Neural cell (in vitro differentiated cells): ENCODE measurements at regions not wholly inside any gene's neighbourhood (a gene's known extent, or its start where the extent isn't known, plus 50 kb on each side); places are given as distances from the start of the nearest gene placed in this dataset.

Source experiments
- H2AFZ ChIP-seq: fragments of 200-600, 300-800 bp; sonication (generic), shearing (Covaris generic); 2 replicates; pipeline ENCODE4 v1.6.0; 2014; ENCODE audit warnings: low read depth, mild to moderate bottlenecking, antibody characterized with exemption, low read length, moderate library complexity
- H3F3A ChIP-seq: fragments of 200-600 bp; shearing (Covaris generic); 2 replicates; pipeline ENCODE4 v1.6.1; 2016; ENCODE audit warnings: mild to moderate bottlenecking, moderate library complexity, mixed read lengths, antibody characterized with exemption, low read length; ENCODE audit not compliant: insufficient read depth, poor library complexity, severe bottlenecking
- H3K27ac ChIP-seq: fragments of 200-600, 300-800 bp; sonication (generic), shearing (Covaris generic); 2 replicates; pipeline ENCODE4 v1.5.1; 2014; ENCODE audit warnings: mild to moderate bottlenecking, low read length, moderate library complexity
- H3K27me3 ChIP-seq: fragments of 300-800, 200-600 bp; sonication (generic), shearing (Covaris generic); 2 replicates; pipeline ENCODE4 v1.6.0; 2014; ENCODE audit warnings: mild to moderate bottlenecking, low read depth, low read length, moderate library complexity; ENCODE audit not compliant: insufficient read depth
- H3K36me3 ChIP-seq: fragments of 300-800, 200-600 bp; sonication (generic), shearing (Covaris generic); 2 replicates; pipeline ENCODE4 v1.5.1; 2014; ENCODE audit warnings: mild to moderate bottlenecking, antibody characterized with exemption, low read length, moderate library complexity; ENCODE audit not compliant: insufficient read depth
- H3K4me2 ChIP-seq: fragments of 300-800, 200-600 bp; sonication (generic), shearing (Covaris generic); 2 replicates; pipeline ENCODE4 v1.6.0; 2014; ENCODE audit warnings: mild to moderate bottlenecking, low read length
- H3K4me3 ChIP-seq: fragments of 300-800, 200-600 bp; sonication (generic), shearing (Covaris generic); 2 replicates; pipeline ENCODE4 v1.5.1; 2014; ENCODE audit warnings: mild to moderate bottlenecking, low read length, moderate library complexity
- H3K79me2 ChIP-seq: fragments of 200-600 bp; shearing (Covaris generic); replicated peaks from 2 replicates; pipeline ENCODE4 v1.6.0; 2014; ENCODE audit warnings: mild to moderate bottlenecking, low read length, moderate library complexity; ENCODE audit not compliant: insufficient read depth
- H3K9ac ChIP-seq: fragments of 300-800, 200-600 bp; sonication (generic), shearing (Covaris generic); 2 replicates; pipeline ENCODE4 v1.6.1; 2016; ENCODE audit warnings: mild to moderate bottlenecking, low read length, mixed read lengths
- H3K9me2 ChIP-seq: fragments of 200-600 bp; shearing (Covaris generic); 2 replicates; pipeline ENCODE4 v1.6.1; 2016; ENCODE audit warnings: mild to moderate bottlenecking, low read length, mixed read lengths; ENCODE audit not compliant: insufficient read depth
- H3K9me3 ChIP-seq: fragments of 200-600, 300-800 bp; sonication (generic), shearing (Covaris generic); 2 replicates; pipeline ENCODE4 v1.6.1; 2016; ENCODE audit warnings: mild to moderate bottlenecking, mixed run types, low read length, moderate library complexity, mixed read lengths
- H4K20me1 ChIP-seq: fragments of 200-600 bp; shearing (Covaris generic); 2 replicates; pipeline ENCODE4 v1.6.1; 2016; ENCODE audit warnings: mild to moderate bottlenecking, mixed run types; ENCODE audit not compliant: insufficient read depth
- EP300 ChIP-seq: fragments of 450-650 bp; conservative IDR thresholded peaks from 2 replicates; pipeline ENCODE4 v1.6.1; 2014; ENCODE audit warnings: antibody characterized with exemption, mild to moderate bottlenecking, moderate library complexity; ENCODE audit not compliant: poor library complexity, severe bottlenecking
- EZH2 ChIP-seq: fragments of 200-600, 300-800 bp; shearing (Covaris generic), sonication (generic); IDR thresholded peaks from 2 replicates; pipeline ENCODE4 v1.6.1; 2014; ENCODE audit warnings: antibody characterized with exemption, low read length, borderline replicate concordance, mild to moderate bottlenecking; ENCODE audit not compliant: insufficient read depth, poor library complexity, severe bottlenecking
- MXI1 ChIP-seq: fragments of 450-650 bp; conservative IDR thresholded peaks from 2 replicates; pipeline ENCODE4 v1.6.1; 2014; ENCODE audit warnings: antibody characterized with exemption, mild to moderate bottlenecking; ENCODE audit not compliant: poor library complexity, severe bottlenecking
- POLR2AphosphoS5 ChIP-seq: IDR thresholded peaks from 2 replicates; pipeline ENCODE4 v1.6.1; 2012
- RAD21 ChIP-seq: fragments of 450-650 bp; conservative IDR thresholded peaks from 2 replicates; pipeline ENCODE4 v1.6.1; 2014; ENCODE audit warnings: antibody characterized with exemption, mild to moderate bottlenecking, moderate library complexity
- SMC3 ChIP-seq: fragments of 450-650 bp; conservative IDR thresholded peaks from 2 replicates; pipeline ENCODE4 v1.6.1; 2014; ENCODE audit warnings: antibody characterized with exemption, mild to moderate bottlenecking, moderate library complexity; ENCODE audit not compliant: poor library complexity
- TAF1 ChIP-seq: IDR thresholded peaks from 2 replicates; pipeline ENCODE4 v1.6.1; 2012; ENCODE audit warnings: low read depth
- TF ChIP-seq, protein P1 (sequence below): IDR thresholded peaks from 2 replicates; pipeline ENCODE4 v1.6.1; 2012; ENCODE audit warnings: borderline replicate concordance
- TF ChIP-seq, protein P2 (sequence below): fragments of 450-650 bp; IDR thresholded peaks from 2 replicates; pipeline ENCODE4 v1.5.1; 2014; ENCODE audit warnings: antibody characterized with exemption, mild to moderate bottlenecking, moderate library complexity; ENCODE audit not compliant: poor library complexity, severe bottlenecking

DNA sequence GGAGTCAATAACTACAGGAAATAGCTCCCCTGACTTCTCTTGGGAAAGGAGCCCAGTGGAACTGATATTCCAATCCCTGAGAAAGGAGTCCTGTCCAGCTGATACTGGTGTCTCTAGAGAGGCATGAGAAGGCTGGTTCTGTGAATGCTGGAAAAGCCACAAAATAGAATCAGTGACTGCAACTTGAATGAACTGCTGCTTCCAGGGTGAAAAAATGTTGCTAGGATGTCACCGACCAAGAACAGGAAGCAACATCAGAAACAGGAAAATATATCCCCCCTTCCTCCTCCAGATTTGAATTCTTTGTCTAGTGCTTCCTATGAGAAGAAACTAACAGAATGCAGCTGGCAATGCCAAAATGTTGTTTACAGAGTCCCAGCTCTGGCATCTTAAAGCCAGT is 269.3 kb upstream of the LYPLAL1 start:
- no peaks in the 10 kb centered on the region for H3K27me3 ChIP-seq
- H3K4me3 ChIP-seq: no peak overlapping the region
- H3K36me3 ChIP-seq: no peaks in the 10 kb centered on the region
- H4K20me1 ChIP-seq: no peaks in the 10 kb centered on the region
- no peaks in the 10 kb centered on the region for H3K9me3 ChIP-seq
- no peaks in the 10 kb centered on the region for H3K79me2 ChIP-seq
- H3K9ac ChIP-seq: no peak overlapping the region
- H3K4me2 ChIP-seq: no peak overlapping the region
- H3K27ac ChIP-seq: no peak overlapping the region
- no peak for TF ChIP-seq POLR2AphosphoS5
- no peak for TF ChIP-seq TAF1
- no peak for TF ChIP-seq EP300
- TF ChIP-seq, protein P1, sequence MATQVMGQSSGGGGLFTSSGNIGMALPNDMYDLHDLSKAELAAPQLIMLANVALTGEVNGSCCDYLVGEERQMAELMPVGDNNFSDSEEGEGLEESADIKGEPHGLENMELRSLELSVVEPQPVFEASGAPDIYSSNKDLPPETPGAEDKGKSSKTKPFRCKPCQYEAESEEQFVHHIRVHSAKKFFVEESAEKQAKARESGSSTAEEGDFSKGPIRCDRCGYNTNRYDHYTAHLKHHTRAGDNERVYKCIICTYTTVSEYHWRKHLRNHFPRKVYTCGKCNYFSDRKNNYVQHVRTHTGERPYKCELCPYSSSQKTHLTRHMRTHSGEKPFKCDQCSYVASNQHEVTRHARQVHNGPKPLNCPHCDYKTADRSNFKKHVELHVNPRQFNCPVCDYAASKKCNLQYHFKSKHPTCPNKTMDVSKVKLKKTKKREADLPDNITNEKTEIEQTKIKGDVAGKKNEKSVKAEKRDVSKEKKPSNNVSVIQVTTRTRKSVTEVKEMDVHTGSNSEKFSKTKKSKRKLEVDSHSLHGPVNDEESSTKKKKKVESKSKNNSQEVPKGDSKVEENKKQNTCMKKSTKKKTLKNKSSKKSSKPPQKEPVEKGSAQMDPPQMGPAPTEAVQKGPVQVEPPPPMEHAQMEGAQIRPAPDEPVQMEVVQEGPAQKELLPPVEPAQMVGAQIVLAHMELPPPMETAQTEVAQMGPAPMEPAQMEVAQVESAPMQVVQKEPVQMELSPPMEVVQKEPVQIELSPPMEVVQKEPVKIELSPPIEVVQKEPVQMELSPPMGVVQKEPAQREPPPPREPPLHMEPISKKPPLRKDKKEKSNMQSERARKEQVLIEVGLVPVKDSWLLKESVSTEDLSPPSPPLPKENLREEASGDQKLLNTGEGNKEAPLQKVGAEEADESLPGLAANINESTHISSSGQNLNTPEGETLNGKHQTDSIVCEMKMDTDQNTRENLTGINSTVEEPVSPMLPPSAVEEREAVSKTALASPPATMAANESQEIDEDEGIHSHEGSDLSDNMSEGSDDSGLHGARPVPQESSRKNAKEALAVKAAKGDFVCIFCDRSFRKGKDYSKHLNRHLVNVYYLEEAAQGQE: no peak
- no peak for TF ChIP-seq EZH2
- H3K9me2 ChIP-seq: no peaks in the 10 kb centered on the region
- no peaks in the 10 kb centered on the region for H3F3A ChIP-seq
- no peak overlapping the region for H2AFZ ChIP-seq

DNA sequence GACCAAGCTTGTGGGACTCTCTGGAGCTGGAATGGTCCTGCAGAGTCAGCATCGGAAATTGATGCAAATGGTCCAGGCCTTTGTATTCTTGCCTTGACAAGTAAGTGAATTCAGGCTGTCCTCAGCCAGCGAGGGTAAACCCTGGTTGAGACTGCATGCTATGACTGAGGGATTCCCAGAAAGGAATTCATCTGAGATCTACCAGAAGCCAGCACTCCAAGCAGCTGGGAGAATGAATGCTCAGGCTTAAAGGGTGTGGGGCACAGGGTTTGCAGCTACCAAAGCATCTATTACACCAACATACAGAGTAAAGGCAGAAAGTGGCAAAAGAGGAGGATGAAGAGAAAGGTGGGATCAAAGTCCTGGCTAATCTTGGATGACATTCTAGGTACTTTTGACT is 257.0 kb upstream of the LYPLAL1 start:
- H3K27me3 ChIP-seq: no peaks in the 10 kb centered on the region
- no peaks in the 10 kb centered on the region for H3K9me2 ChIP-seq
- no peaks in the 10 kb centered on the region for H3F3A ChIP-seq
- H3K27ac ChIP-seq: no peak overlapping the region
- H2AFZ ChIP-seq: no peak overlapping the region
- H3K36me3 ChIP-seq: no peaks in the 10 kb centered on the region
- H4K20me1 ChIP-seq: no peaks in the 10 kb centered on the region
- H3K79me2 ChIP-seq: no peaks in the 10 kb centered on the region
- no peak overlapping the region for H3K9ac ChIP-seq
- no peak overlapping the region for H3K4me2 ChIP-seq
- H3K9me3 ChIP-seq: no peaks in the 10 kb centered on the region
- TF ChIP-seq MXI1 (no peak), TAF1 (no peak), RAD21 (no peak), POLR2AphosphoS5 (no peak), EP300 (no peak), SMC3 (no peak), EZH2 (no peak)
- TF ChIP-seq, protein P2, sequence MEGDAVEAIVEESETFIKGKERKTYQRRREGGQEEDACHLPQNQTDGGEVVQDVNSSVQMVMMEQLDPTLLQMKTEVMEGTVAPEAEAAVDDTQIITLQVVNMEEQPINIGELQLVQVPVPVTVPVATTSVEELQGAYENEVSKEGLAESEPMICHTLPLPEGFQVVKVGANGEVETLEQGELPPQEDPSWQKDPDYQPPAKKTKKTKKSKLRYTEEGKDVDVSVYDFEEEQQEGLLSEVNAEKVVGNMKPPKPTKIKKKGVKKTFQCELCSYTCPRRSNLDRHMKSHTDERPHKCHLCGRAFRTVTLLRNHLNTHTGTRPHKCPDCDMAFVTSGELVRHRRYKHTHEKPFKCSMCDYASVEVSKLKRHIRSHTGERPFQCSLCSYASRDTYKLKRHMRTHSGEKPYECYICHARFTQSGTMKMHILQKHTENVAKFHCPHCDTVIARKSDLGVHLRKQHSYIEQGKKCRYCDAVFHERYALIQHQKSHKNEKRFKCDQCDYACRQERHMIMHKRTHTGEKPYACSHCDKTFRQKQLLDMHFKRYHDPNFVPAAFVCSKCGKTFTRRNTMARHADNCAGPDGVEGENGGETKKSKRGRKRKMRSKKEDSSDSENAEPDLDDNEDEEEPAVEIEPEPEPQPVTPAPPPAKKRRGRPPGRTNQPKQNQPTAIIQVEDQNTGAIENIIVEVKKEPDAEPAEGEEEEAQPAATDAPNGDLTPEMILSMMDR: no peak
- TF ChIP-seq, protein P1: no peak
- no peak overlapping the region for H3K4me3 ChIP-seq
